HepG2 (cell line): ENCODE measurements at regions not wholly inside any gene's neighbourhood (a gene's known extent, or its start where the extent isn't known, plus 50 kb on each side); places are given as distances from the start of the nearest gene placed in this dataset.

Experiments used
- ATAC-seq: fragments of 200-7000 bp; cut with Tn5 transposase; 3 replicates; pipeline ENCODE4 v1.9.1; 2020; ENCODE audit warnings: mild to moderate bottlenecking, moderate library complexity
- BruUV-seq: library from RNA; stranded (reverse); fragments of 400-500 nt; replicated peaks from 2 replicates; lab custom pipeline; 2021; lab: Mats Ljungman, UMichigan
- CTCF ChIA-PET: fragments of 300-600 bp; formaldehyde crosslinking; extraction: SDS; loops from one replicate; lab custom pipeline; 2021; ENCODE audit warnings: low total read pairs, inconsistent platforms, low intra/inter-chr PET ratio; lab: Yijun Ruan, JAX
- POLR2A ChIA-PET: fragments of 350-600 bp; sonication (Branson Sonifier 250); formaldehyde crosslinking; loops from one replicate; lab custom pipeline; 2020; ENCODE audit warnings: antibody characterized with exemption, inconsistent platforms; lab: Yijun Ruan, JAX
- DNase-seq: peaks from one replicate; pipeline ENCODE4 v3.0.0-alpha.2; 2015; ENCODE audit warnings: low spot score
- FAIRE-seq: peaks from 3 replicates; lab custom pipeline; 2011; peaks lifted over from hg19 to GRCh38; lab: Jason Lieb, UNC
- H2AFZ ChIP-seq: one replicate; pipeline ENCODE4 v1.6.1; 2011; ENCODE audit warnings: low read length, inconsistent platforms
- H3K27ac ChIP-seq: fragments of 300-600 bp; 3 replicates; pipeline ENCODE4 v1.8.0; 2011; ENCODE audit warnings: mixed run types, mild to moderate bottlenecking, mixed read lengths, low read length, inconsistent platforms; ENCODE audit not compliant: insufficient read depth; ENCODE audit errors: extremely low read length
- H3K27me3 ChIP-seq, 2 experiments: fragments of 200-600 bp in 1 of 2; 2 replicates in 1 of 2; 3 replicates in 1 of 2; pipeline versions ENCODE4 v1.6.0 to v1.8.0; 2011; ENCODE audit warnings: low read length in 2 of 2, mild to moderate bottlenecking in 2 of 2, moderate library complexity in 2 of 2, inconsistent platforms in 1 of 2; ENCODE audit not compliant: insufficient read depth in 2 of 2, control insufficient read depth in 1 of 2
- H3K36me3 ChIP-seq, 2 experiments: fragments of 200-600 bp in 1 of 2; replicated peaks in 1 of 2; 2 replicates in 1 of 2; 3 replicates in 1 of 2; pipeline versions ENCODE4 v1.5.1 to v1.8.0; 2011; ENCODE audit warnings: low read length in 2 of 2, inconsistent platforms in 1 of 2; ENCODE audit not compliant: insufficient read depth in 2 of 2, control insufficient read depth in 1 of 2
- H3K4me1 ChIP-seq: 2 replicates; pipeline ENCODE4 v1.5.1; 2012; ENCODE audit warnings: low read length, inconsistent platforms; ENCODE audit not compliant: insufficient read depth
- H3K4me2 ChIP-seq: 2 replicates; pipeline ENCODE4 v1.6.0; 2011; ENCODE audit warnings: low read depth, low read length, inconsistent platforms
- H3K4me3 ChIP-seq, 3 experiments: fragments of 200-600 bp in 1 of 3; sonication (generic), shearing (Covaris generic) in 1 of 3; replicated peaks in 1 of 3; 2 replicates each; pipeline ENCODE4 v1.5.1; 2011 to 2016; ENCODE audit warnings: low read length in 3 of 3, inconsistent platforms in 2 of 3, low read depth in 2 of 3, mild to moderate bottlenecking in 2 of 3, control low read depth in 1 of 3, mixed read lengths in 1 of 3; ENCODE audit not compliant: insufficient read depth in 1 of 3
- H3K79me2 ChIP-seq: one replicate; pipeline ENCODE4 v1.6.1; 2011; ENCODE audit warnings: low read length, inconsistent platforms; ENCODE audit not compliant: insufficient read depth
- H3K9ac ChIP-seq: 2 replicates; pipeline ENCODE4 v1.6.0; 2011; ENCODE audit warnings: mild to moderate bottlenecking, low read depth, low read length, inconsistent platforms; ENCODE audit not compliant: insufficient read depth
- H3K9me3 ChIP-seq: 2 replicates; pipeline ENCODE4 v1.5.1; 2012; ENCODE audit warnings: mild to moderate bottlenecking, low read length
- H4K20me1 ChIP-seq: 2 replicates; pipeline ENCODE4 v1.6.0; 2011; ENCODE audit warnings: inconsistent platforms, mild to moderate bottlenecking, low read length, moderate library complexity; ENCODE audit not compliant: insufficient read depth
- BCLAF1 ChIP-seq: fragments of 450-650 bp; IDR thresholded peaks from 2 replicates; pipeline ENCODE4 v1.6.1; 2017; ENCODE audit warnings: mild to moderate bottlenecking
- CREB3 ChIP-seq: sonication (generic); formaldehyde crosslinking; IDR thresholded peaks from 2 replicates; pipeline ENCODE4 v1.5.0; 2020; ENCODE audit warnings: missing genetic modification reagents
- E2F1 ChIP-seq: sonication (generic); formaldehyde crosslinking; IDR thresholded peaks from 2 replicates; pipeline ENCODE4 v1.5.0; 2020; ENCODE audit warnings: missing genetic modification reagents
- ELF1 ChIP-seq: sonication (generic); formaldehyde crosslinking; IDR thresholded peaks from 2 replicates; pipeline ENCODE4 v1.4.0; 2020; ENCODE audit warnings: missing genetic modification reagents
- FOXA1 ChIP-seq, 2 experiments: fragments of 450-650 bp in 1 of 2; sonication (generic) in 1 of 2; formaldehyde crosslinking in 1 of 2; IDR thresholded peaks; 2 replicates each; pipeline versions ENCODE4 v1.4.0 to v1.6.1; 2016 to 2020; ENCODE audit warnings: missing genetic modification reagents in 1 of 2
- FOXJ3 ChIP-seq: sonication (generic); formaldehyde crosslinking; IDR thresholded peaks from 2 replicates; pipeline ENCODE4 v1.4.0; 2020; ENCODE audit warnings: missing genetic modification reagents, mild to moderate bottlenecking, borderline replicate concordance
- FOXP4 ChIP-seq: sonication (generic); formaldehyde crosslinking; IDR thresholded peaks from 2 replicates; pipeline ENCODE4 v1.4.0; 2020; ENCODE audit warnings: missing genetic modification reagents
- IKZF4 ChIP-seq: sonication (generic); formaldehyde crosslinking; IDR thresholded peaks from 2 replicates; pipeline ENCODE4 v1.5.1; 2020; ENCODE audit warnings: borderline replicate concordance, mild to moderate bottlenecking, low read depth, missing genetic modification reagents; ENCODE audit errors: not compliant biosample characterization
- JARID2 ChIP-seq: sonication (generic); formaldehyde crosslinking; IDR thresholded peaks from 2 replicates; pipeline ENCODE4 v1.8.1; 2023; ENCODE audit warnings: missing genetic modification reagents, inconsistent platforms; ENCODE audit not compliant: insufficient replicate concordance
- MAFF ChIP-seq: IDR thresholded peaks from 2 replicates; pipeline ENCODE4 v1.6.1; 2011; ENCODE audit warnings: low read depth, low read length, improper control_type of control experiment
- NFYB ChIP-seq: sonication (generic); formaldehyde crosslinking; IDR thresholded peaks from 2 replicates; pipeline ENCODE4 v1.4.0; 2020; ENCODE audit warnings: missing genetic modification reagents
- RNF2 ChIP-seq: fragments of 450-650 bp; conservative IDR thresholded peaks from 2 replicates; pipeline ENCODE4 v1.6.1; 2016; ENCODE audit warnings: low read depth
- ZBTB44 ChIP-seq: sonication (generic); formaldehyde crosslinking; IDR thresholded peaks from 2 replicates; pipeline ENCODE4 v1.4.0; 2020; ENCODE audit warnings: missing genetic modification reagents
- ZNF510 ChIP-seq: sonication (generic); formaldehyde crosslinking; IDR thresholded peaks from 2 replicates; pipeline ENCODE4 v1.4.0; 2020; ENCODE audit warnings: low read depth, mild to moderate bottlenecking, missing genetic modification reagents
- ZNF672 ChIP-seq: sonication (generic); formaldehyde crosslinking; IDR thresholded peaks from 2 replicates; pipeline ENCODE4 v1.8.1; 2022; ENCODE audit warnings: missing genetic modification reagents
- ZNF703 ChIP-seq: sonication (generic); formaldehyde crosslinking; IDR thresholded peaks from 2 replicates; pipeline ENCODE4 v1.5.1; 2020; ENCODE audit warnings: missing genetic modification reagents, mild to moderate bottlenecking, moderate library complexity, borderline replicate concordance
- ZNF709 ChIP-seq: sonication (generic); formaldehyde crosslinking; IDR thresholded peaks from 2 replicates; pipeline ENCODE4 v1.5.0; 2020; ENCODE audit warnings: mild to moderate bottlenecking, missing genetic modification reagents
- WGBS: methylation state at CpG from one replicate; pipeline ENCODE4 v1.1.6; 2017; ENCODE audit warnings: low lambda C conversion rate; 5-methylcytosine and 5-hydroxymethylcytosine counted together
- in situ Hi-C: cut with HindIII; loops from 2 replicates; pipeline ENCODE4 v1.10.0; 2017; ENCODE audit warnings: low pct_unique_long_range_greater_than_20kb; ENCODE audit not compliant: extremely low pct_ligation_motif_present
- intact Hi-C: fragments of 100-400 bp; cut with micrococcal nuclease; formaldehyde crosslinking; loops from one replicate; pipeline ENCODE4 v1.10.0; 2022; ENCODE audit not compliant: unreplicated experiment

- POLR2A ChIA-PET: no interaction called here
- BruUV-seq: no TSS peak
- H3K9me3 ChIP-seq: no peaks in the 10 kb centered on the region
- CTCF ChIA-PET: no interaction called here
- no peak for FAIRE-seq
- WGBS: 35% methylated on average over 3 of the region's 3 CpGs
- H3K27ac ChIP-seq: no peak overlapping the region
- no peaks in the 10 kb centered on the region for H3K27me3 ChIP-seq
- H3K9ac ChIP-seq: no peak overlapping the region
- ATAC-seq: no peak
- H2AFZ ChIP-seq: no peak overlapping the region
- H3K4me3 ChIP-seq: no peak overlapping the region
- H3K36me3 ChIP-seq: no peaks in the 10 kb centered on the region
- no peaks in the 10 kb centered on the region for H3K79me2 ChIP-seq
- in situ Hi-C loops (no loop called here), intact Hi-C loops (no loop called here)
- no peak overlapping the region for H3K4me2 ChIP-seq
- no peaks in the 10 kb centered on the region for H4K20me1 ChIP-seq
- H3K4me1 ChIP-seq: no peaks in the 10 kb centered on the region
- DNase-seq: no peak
- TF ChIP-seq JARID2 (no peak), ZNF510 (CRISPR knock-in tag) (no peak), ZNF703 (CRISPR knock-in tag) (no peak), ELF1 (CRISPR knock-in tag) (no peak), FOXP4 (no peak), BCLAF1 (no peak), ZNF709 (CRISPR knock-in tag) (no peak), MAFF (no peak), FOXA1 (IDR thresholded peaks at IDR 0.05) (no peak), FOXA1 (CRISPR knock-in tag; IDR thresholded peaks at IDR 0.05) (no peak), NFYB (CRISPR knock-in tag) (no peak), IKZF4 (CRISPR knock-in tag) (no peak), ZNF672 (CRISPR knock-in tag) (no peak), RNF2 (no peak), ZBTB44 (no peak), CREB3 (CRISPR knock-in tag) (no peak), FOXJ3 (no peak), E2F1 (no peak)
Measured at GRCh38 chr2:208990716-208991115, 433.1 kb upstream of the MAP2 start.
